Right lung (tissue), 2 donors: ENCODE measurements at regions not wholly inside any gene's neighbourhood (a gene's known extent, or its start where the extent isn't known, plus 50 kb on each side); places are given as distances from the start of the nearest gene placed in this dataset.
A peak's percentile ranks its signal among the peaks of the same experiment; 100 is the strongest.

Experiments used
- DNase-seq, 2 donors: peaks; one replicate each; pipeline ENCODE4 v3.0.0-alpha.2; 2013

- no peak for DNase-seq
Measured at GRCh38 chr3:99500485-99500884, 137.9 kb upstream of the COL8A1 start.

DNA sequence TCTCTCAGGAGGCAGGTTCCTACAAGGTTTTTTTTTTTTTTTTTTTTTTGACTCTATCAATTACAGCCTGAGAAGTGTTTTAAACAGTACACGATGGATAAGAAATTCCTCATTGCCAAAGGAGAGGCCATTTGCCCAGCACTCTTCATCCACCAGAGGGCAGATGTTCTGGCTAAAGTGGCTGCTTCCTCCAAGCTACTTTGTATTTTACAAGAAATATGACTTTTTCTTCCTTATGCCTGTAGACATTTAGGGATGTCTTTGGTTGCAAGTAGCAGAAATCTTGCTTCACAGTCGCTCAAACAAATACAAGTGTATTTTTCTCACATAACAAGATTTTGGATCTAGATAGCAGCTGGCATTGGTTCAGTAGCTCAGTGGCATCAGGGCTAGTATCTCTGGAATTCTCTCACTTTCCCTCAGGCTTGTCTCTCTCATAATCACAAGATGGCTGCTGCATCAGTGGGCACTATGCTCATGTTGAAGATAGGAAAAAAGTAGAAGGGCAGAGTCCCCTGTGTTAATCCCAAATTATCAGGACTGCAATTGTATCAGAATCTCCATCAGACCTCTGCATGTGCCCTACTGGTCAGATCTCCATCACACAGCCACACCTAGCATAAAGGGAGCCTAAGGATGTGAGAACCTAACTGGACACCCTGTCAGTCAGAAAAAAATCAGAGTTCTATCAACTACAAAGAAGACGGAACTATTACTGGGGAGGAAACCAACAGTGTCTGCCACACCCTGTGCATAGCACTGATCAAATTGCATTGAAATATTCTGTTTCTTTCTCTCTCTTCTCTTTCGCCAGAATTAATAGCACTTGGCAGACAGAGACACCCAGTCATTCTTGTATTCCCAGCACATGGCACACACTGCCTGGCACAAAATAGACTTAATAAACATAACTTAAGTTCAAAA lies 138.9 kb upstream of the COL8A1 start:
- DNase-seq, result peak; percentile 9 to 12

DNA sequence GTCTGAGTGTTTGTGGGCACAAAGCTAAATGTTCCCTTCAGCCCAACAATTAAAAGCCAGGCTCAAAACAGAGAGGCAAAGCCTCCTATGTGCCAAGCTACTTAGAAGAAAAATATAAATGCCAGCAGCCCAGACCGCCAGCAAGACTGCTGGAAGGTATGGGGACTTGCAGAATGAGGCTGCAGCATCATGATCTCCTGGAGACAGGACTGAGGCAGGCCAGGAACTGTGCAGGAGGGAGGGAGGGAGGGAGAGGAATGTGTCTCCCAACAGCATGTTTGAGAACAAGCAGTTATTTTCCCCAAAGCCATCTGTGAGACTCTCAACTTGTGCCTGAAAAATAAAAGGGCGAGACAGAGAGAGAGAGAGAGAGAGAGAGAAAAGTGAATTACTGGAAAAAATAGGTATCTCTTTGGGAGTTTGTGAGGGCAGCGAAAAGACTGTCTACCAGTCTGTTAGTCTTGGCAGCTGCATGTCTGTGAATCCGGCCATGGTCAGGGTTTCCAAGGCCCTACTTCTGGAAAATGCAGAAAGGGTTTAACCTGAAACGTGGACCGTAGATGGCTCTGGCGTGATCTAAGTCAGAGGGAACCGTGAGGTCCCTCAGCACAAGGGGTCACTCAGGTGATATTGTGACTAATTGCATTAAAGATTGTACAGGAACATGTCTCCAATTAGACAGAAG lies 139.7 kb upstream of the COL8A1 start:
- DNase-seq, result no peak

DNA sequence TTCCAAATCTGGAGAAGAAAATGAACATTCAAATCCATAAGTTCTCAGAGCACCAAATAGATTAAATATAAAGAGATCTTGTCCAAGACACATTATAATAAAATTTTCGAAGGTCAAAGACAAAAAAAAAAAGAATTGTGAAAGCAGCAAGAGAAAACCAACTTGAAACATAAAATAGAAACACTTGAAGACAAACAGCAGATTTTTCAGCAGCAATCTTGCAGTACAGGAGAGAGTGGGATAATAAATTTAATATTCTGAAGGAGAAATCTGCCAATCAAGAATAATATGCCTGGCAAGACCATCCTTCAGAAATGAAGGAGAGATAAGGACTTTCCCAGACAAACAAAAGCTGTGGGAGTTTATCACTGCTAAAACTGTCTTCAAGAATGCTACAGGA lies 150.5 kb upstream of the COL8A1 start:
- DNase-seq, result no peak

DNA sequence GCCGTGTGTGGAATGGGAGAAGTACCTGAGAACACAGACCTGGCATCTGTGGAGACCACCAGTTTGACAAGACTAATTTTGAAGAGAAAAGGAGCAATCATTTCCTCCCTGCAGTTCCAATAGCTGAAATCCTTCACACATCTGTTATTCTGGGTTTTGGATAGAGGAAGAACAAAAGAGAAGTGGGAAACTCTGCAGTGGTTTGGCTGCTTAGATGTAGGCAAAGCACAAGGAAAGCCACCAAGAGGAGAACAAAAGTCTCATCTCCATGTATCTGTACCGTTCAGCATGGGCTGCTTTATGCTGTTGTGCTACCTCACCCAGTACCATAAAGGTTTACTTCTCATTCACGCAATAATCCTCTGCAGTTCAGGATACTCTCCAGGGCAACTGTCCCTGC lies 153.1 kb upstream of the COL8A1 start:
- no peak for DNase-seq

DNA sequence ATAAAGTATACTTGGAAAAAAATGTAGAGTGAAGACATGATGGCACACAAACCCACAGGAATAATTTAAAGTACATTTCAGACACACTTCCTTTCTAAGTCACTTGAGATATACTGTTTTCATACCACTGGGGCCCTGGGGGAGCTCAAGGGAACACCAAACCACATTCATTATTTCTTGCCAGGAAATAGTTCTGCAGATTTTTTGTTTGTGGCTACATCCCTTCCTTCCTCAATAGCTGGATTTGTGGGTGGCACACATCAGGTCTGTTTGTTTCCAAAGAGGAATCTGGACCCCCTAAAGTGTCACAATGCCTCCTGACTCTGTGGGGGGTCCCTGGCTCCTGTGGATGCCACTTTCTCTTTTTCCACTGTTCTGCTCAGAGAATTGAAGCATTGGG lies 153.5 kb upstream of the COL8A1 start:
- no peak for DNase-seq

- no peak for DNase-seq
Measured at GRCh38 chr3:99483841-99484240, 154.6 kb upstream of the COL8A1 start.

- DNase-seq, result no peak
Measured at GRCh38 chr3:99482191-99482590, 156.2 kb upstream of the COL8A1 start.

GRCh38 chr3:99481561-99481960 lies 156.8 kb upstream of the COL8A1 start:
- DNase-seq, result no peak

GRCh38 chr3:99479768-99480167 lies 158.6 kb upstream of the COL8A1 start:
- no peak for DNase-seq

DNA sequence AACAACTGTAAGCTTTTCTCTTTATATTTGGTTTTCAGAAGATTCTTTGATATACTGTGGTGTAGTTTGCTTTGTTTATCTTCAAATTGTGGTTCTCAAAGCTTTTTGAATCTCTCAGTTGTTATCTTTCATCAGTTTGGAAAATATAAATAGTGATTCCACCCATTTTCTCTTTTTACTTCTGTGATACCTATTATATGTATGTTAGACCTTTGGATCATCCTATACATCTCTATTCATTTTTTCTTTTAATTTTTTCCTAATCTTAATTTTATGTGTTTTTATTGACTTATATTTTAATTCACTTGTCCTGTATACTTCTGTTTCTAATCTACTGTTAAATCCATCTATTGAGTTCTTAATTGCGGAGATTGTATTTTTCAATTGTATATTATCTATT lies 160.7 kb upstream of the COL8A1 start:
- no peak for DNase-seq

- DNase-seq, result no peak
Measured at GRCh38 chr3:99475229-99475628, 163.2 kb upstream of the COL8A1 start.

DNA sequence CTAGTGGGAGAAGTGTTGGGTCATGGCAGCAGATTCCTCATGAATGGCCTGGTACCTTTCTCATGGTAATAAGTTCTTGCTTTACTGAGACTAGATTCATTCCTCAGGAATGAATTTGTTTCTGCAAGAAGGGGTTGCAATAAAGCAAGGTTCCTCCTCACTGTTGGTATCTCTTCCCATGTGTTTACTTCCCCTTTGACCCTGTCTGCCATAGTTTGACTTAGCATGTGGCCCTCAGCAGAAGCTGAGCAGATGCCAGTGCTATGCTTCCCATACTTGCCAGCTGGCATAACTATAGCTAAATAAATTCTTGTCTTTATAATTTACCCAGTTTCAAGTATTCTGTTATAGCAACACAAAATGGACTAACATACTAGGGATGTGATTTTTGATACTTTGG lies 163.6 kb upstream of the COL8A1 start:
- no peak for DNase-seq

DNA sequence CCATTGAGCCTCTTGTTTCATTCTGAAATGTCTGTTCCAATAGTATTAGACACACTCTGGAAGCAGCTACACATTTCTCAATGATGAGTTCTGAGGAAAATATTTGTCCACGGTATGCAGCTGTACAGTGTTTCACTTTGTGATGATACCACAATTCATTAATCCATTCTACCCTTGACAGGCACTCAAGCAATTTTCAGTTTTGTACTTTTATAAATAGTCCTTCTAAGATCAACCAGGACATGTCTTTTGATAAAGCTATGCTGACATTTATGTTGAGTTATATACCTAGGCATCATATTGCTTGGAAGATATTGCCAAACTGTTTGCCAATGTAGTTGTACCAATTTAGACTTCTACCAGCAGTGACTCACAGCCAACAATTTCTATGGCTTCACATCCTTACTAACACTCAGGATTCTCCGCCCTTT lies 165.1 kb upstream of the COL8A1 start:
- DNase-seq, result no peak

DNA sequence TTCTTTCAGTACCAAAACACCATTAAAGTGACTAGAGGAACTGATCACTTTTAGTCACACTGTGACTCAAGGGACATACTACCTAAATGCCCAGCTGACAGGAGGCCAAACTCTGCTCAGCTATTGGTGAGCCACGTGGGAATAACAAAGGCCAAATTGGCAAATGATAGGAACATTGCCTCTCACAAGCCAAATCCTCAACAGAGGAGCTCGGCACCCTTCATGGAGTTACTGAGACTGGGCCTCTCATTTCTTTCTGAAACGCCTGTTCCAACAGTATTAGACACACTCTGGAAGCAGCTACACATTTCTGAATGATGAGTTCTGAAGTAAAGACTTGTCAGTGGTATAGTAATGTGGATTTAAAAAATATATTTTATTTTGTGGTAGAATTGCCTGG lies 166.0 kb upstream of the COL8A1 start:
- no peak for DNase-seq

DNA sequence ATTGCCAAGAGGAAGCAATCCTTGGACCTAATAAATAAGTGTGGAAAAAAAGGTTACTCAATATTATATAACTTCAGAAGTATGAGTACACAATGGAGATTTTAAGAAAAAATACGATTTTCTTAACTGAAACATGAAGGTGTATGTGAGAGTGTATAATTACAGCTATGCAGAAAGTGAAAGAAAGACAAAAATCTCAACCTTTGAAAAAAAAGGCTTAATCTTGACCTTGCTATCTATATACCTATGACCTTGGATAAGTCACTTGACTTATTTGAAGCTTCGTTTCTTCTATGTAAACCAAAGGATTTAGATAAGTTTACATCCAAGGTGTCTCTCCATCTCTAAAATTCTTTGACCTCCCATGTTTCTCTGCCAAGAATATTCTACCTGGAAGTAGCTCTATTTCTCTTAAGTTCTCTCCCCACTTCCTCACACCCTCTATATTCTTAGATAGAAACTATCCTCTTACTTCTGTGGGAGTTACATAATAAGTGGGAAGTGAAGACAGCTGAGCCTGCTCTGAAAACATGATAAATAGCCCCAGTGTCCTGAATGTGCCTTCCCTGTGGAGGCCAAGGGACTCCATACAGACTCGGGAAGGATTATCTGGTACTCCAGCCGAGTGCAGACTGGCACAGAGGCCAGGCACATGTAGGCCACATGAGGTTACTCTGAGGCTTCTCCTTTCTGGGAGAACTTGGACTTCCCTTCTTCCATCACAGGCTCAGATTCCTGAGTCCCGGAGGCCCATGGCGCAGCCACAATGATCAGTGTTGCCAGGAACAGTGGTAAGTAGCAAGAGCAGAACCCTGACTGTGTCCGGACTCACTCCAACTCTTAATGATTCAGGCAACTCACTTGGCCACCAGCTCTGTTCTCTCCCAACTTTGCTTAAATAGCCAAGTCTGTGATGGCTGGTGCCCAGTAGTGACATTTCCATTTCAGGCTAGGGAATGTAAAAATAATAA lies 166.8 kb upstream of the COL8A1 start:
- DNase-seq, result no peak

GRCh38 chr3:99470841-99471240 lies 167.6 kb upstream of the COL8A1 start:
- no peak for DNase-seq

- no peak for DNase-seq
Measured at GRCh38 chr3:99468918-99469317, 169.5 kb upstream of the COL8A1 start.

DNA sequence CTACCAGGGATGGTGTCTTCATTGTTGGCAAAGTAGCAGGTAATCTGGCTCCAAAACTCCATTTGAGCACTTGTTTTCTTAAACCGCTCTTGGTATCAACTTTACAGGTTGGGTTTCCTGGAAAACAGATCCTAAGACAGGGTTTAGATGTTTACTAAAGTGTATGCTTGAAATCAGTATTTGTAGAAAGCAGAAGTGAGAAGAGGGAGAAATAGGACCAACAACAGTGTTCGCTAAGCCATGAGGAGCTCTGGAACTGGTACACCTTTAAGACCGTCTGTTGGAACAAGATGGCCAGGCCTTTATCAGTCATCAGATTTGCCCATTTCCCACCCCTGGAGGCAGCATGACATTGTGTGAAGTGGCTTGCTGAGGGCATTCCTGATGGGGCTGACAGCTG lies 171.0 kb upstream of the COL8A1 start:
- no peak for DNase-seq

DNA sequence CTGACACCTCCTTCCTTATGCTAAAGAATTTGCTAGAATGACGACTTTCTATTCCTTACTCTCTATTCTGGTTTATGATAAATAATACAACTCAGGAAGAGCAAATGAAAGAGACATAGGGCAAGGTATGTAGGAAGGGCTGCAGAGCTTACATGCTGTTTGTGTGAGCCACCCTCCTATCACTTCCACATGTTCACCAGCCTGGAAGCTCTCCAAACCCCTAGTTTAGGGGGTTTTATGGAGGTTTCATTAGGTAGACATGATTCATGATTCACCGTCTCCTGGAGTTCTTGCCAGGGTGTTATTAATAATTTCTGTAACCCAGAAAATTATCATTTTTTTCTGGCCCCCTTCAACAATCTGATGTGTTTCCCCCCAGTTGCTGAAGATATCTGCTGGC lies 172.1 kb upstream of the COL8A1 start:
- DNase-seq, result no peak

- no peak for DNase-seq
Measured at GRCh38 chr3:99458013-99458412, 180.4 kb upstream of the COL8A1 start.

DNA sequence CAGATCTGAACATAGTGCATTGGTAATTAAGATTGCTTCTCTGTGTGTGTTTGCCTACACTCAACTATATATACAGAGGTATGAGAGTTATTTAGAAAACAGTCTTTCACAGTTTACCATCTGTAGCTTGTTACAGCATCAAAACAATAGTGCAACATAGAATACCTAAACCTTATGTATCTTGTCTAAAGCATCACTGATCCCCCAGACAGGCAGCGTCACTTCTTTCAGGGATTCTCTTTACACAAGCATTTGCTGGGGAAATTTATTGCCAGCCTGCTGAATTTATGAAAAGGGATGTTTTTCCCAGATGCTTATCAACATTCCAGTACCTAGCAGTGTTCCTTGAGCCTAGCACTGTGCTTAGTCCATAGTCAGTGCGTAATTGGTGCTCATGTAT lies 195.8 kb upstream of the COL8A1 start:
- no peak for DNase-seq
